ENCODE measurements at regions not wholly inside any gene's neighbourhood (a gene's known extent, or its start where the extent isn't known, plus 50 kb on each side); places are given as distances from the start of the nearest gene placed in this dataset.

DNA sequence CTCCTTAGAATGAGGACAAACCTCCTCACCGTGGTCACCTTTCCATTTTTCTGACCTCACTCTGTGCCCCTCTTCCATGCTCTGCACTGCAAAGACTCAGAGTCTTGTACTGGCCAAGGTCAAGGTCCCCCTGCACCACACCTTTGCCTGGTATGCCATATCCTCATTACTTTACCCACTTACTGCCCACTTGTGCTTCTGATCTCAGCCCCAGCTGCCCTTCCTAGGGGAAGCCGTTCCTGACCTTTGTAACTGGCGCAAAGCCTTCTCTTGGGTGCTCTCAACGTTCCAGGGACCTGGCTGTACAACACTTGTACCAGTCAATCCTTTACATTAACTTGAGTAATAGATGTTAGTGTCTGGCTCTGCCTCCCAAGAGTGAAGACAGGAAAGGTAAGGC, 256.0 kb downstream of the SV2B start:
- TF ChIP-seq EZH2 (IDR thresholded peaks at IDR 0.05; ENCODE audit: insufficient read depth, poor library complexity, severe bottlenecking) = no peak
- TF ChIP-seq EZH2phosphoT487 (IDR thresholded peaks at IDR 0.05; ENCODE audit: insufficient read depth, low read depth) = no peak
